ENCODE measurements at regions not wholly inside any gene's neighbourhood (a gene's known extent, or its start where the extent isn't known, plus 50 kb on each side); places are given as distances from the start of the nearest gene placed in this dataset.

GRCh38 chr18:47512056-47512455 lies 260.6 kb upstream of the SKOR2 start:
- H3K9ac ChIP-seq (ENCODE audit: low read length): no peak overlapping the region
- TF ChIP-seq, protein P1, sequence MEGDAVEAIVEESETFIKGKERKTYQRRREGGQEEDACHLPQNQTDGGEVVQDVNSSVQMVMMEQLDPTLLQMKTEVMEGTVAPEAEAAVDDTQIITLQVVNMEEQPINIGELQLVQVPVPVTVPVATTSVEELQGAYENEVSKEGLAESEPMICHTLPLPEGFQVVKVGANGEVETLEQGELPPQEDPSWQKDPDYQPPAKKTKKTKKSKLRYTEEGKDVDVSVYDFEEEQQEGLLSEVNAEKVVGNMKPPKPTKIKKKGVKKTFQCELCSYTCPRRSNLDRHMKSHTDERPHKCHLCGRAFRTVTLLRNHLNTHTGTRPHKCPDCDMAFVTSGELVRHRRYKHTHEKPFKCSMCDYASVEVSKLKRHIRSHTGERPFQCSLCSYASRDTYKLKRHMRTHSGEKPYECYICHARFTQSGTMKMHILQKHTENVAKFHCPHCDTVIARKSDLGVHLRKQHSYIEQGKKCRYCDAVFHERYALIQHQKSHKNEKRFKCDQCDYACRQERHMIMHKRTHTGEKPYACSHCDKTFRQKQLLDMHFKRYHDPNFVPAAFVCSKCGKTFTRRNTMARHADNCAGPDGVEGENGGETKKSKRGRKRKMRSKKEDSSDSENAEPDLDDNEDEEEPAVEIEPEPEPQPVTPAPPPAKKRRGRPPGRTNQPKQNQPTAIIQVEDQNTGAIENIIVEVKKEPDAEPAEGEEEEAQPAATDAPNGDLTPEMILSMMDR (IDR thresholded peaks at IDR 0.05; ENCODE audit: low read length): no peak
- TF ChIP-seq EZH2phosphoT487 (IDR thresholded peaks at IDR 0.05; ENCODE audit: low read length): no peak
- TF ChIP-seq EZH2 (optimal IDR thresholded peaks at IDR 0.05; ENCODE audit: low read depth, low read length): no peak
- H3F3A ChIP-seq (ENCODE audit: insufficient read depth, low read length): no peaks in the 10 kb centered on the region
- no peaks in the 10 kb centered on the region for H3K36me3 ChIP-seq (replicated peaks; ENCODE audit: insufficient read depth, low read length)
- no peak overlapping the region for H2AFZ ChIP-seq (ENCODE audit: low read length)
- no peak overlapping the region for H3K4me2 ChIP-seq (ENCODE audit: low read depth, low read length)
- H3K27me3 ChIP-seq (replicated peaks; ENCODE audit: insufficient read depth, low read length): no peaks in the 10 kb centered on the region
- no peak for DNase-seq
- H3K4me3 ChIP-seq (ENCODE audit: low read length): no peak overlapping the region
- H3K9me3 ChIP-seq (replicated peaks; ENCODE audit: insufficient read depth, low read length): no peaks in the 10 kb centered on the region
- no peaks in the 10 kb centered on the region for H3K4me1 ChIP-seq (ENCODE audit: low read length)
- no peaks in the 10 kb centered on the region for H3K9me2 ChIP-seq (replicated peaks; ENCODE audit: insufficient read depth, low read length)
- no peak overlapping the region for H3K27ac ChIP-seq (ENCODE audit: low read length)
- no peaks in the 10 kb centered on the region for H3K79me2 ChIP-seq (ENCODE audit: low read length)
- no peaks in the 10 kb centered on the region for H4K20me1 ChIP-seq (ENCODE audit: insufficient read depth, low read length)

DNA sequence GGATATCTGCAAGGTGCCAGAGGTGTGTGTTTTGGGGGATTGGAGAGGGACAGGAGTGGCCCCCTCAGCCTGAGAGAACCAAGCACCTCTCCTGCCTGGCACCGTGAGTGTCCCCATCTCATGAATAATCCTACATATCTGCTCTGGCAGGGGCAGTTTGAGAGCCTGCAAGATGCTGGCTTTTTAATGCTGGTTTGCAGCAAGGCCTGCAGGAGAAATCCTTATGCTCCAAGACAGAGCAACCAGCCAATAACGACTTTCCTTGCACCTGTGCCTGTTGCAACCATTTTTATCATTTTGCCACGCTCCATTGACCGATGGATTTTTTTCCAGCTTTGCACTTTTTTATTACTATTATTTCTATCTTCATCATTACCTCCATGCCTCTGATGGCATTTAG lies 259.4 kb upstream of the SKOR2 start:
- Histone ChIP-seq H4K20me1 (ENCODE audit: insufficient read depth, low read length) (no peaks in the 10 kb centered on the region), H3K27ac (ENCODE audit: low read length) (no peak overlapping the region), H3K4me3 (ENCODE audit: low read length) (no peak overlapping the region), H3K4me1 (ENCODE audit: low read length) (no peaks in the 10 kb centered on the region), H2AFZ (ENCODE audit: low read length) (no peak overlapping the region), H3K4me2 (ENCODE audit: low read depth, low read length) (no peak overlapping the region), H3K27me3 (replicated peaks; ENCODE audit: insufficient read depth, low read length) (no peaks in the 10 kb centered on the region), H3K9me3 (replicated peaks; ENCODE audit: insufficient read depth, low read length) (no peaks in the 10 kb centered on the region), H3K79me2 (ENCODE audit: low read length) (no peaks in the 10 kb centered on the region), H3F3A (ENCODE audit: insufficient read depth, low read length) (no peaks in the 10 kb centered on the region), H3K36me3 (replicated peaks; ENCODE audit: insufficient read depth, low read length) (no peaks in the 10 kb centered on the region), H3K9ac (ENCODE audit: low read length) (no peak overlapping the region), H3K9me2 (replicated peaks; ENCODE audit: insufficient read depth, low read length) (no peaks in the 10 kb centered on the region)
- TF ChIP-seq EZH2 (optimal IDR thresholded peaks at IDR 0.05; ENCODE audit: low read depth, low read length) (no peak), EZH2phosphoT487 (IDR thresholded peaks at IDR 0.05; ENCODE audit: low read length) (no peak)
- TF ChIP-seq, protein P1 (IDR thresholded peaks at IDR 0.05; ENCODE audit: low read length): no peak
- no peak for DNase-seq

DNA sequence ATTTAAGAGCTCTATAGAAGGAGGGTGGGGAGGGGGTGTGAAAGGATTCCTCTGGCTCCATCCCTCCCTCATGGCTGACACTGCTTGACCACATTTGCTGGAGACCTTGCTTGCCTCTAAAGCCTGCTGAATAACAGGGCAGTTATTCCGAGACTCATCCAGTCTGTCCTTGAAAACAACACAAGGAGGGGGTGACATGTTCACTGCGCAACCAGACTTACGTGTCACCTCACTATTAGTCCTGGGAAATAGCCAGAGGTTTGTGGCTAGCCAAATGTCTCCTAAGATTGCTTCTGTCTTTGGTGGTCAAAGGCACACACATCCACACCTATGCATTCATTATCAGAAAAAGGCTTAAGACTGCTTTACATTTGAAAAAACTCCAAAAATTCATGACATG lies 256.2 kb upstream of the SKOR2 start:
- Histone ChIP-seq H3K9ac (ENCODE audit: low read length) (no peak overlapping the region), H3K9me2 (replicated peaks; ENCODE audit: insufficient read depth, low read length) (no peaks in the 10 kb centered on the region), H3K36me3 (replicated peaks; ENCODE audit: insufficient read depth, low read length) (no peaks in the 10 kb centered on the region), H3K27ac (ENCODE audit: low read length) (no peak overlapping the region), H4K20me1 (ENCODE audit: insufficient read depth, low read length) (no peaks in the 10 kb centered on the region), H3K4me3 (ENCODE audit: low read length) (no peak overlapping the region), H3K4me2 (ENCODE audit: low read depth, low read length) (no peak overlapping the region), H3K9me3 (replicated peaks; ENCODE audit: insufficient read depth, low read length) (no peaks in the 10 kb centered on the region), H3K27me3 (replicated peaks; ENCODE audit: insufficient read depth, low read length) (no peaks in the 10 kb centered on the region), H3F3A (ENCODE audit: insufficient read depth, low read length) (no peaks in the 10 kb centered on the region), H3K4me1 (ENCODE audit: low read length) (no peaks in the 10 kb centered on the region), H2AFZ (ENCODE audit: low read length) (no peak overlapping the region), H3K79me2 (ENCODE audit: low read length) (no peaks in the 10 kb centered on the region)
- no peak for DNase-seq
- TF ChIP-seq, protein P1 (IDR thresholded peaks at IDR 0.05; ENCODE audit: low read length): no peak
- TF ChIP-seq EZH2 (optimal IDR thresholded peaks at IDR 0.05; ENCODE audit: low read depth, low read length): no peak

Measured in MM.1S (cell line).